ENCODE measurements at regions not wholly inside any gene's neighbourhood (a gene's known extent, or its start where the extent isn't known, plus 50 kb on each side); places are given as distances from the start of the nearest gene placed in this dataset.

GRCh38 chr11:103744496-103745153 lies 291.8 kb upstream of the DDI1 start:
- H3K9me2 ChIP-seq (ENCODE audit: insufficient read depth, low read length), result no peaks in the 10 kb centered on the region
- H3K9ac ChIP-seq (ENCODE audit: low read length), result no peak overlapping the region
- peaks cover 6% of the 10 kb centered on the region for H3K9me3 ChIP-seq (ENCODE audit: low read length)
- no peaks in the 10 kb centered on the region for H3K36me3 ChIP-seq (ENCODE audit: insufficient read depth, low read length)
- H3K27me3 ChIP-seq (ENCODE audit: insufficient read depth, low read depth, low read length), result no peaks in the 10 kb centered on the region
- no peaks in the 10 kb centered on the region for H3K79me2 ChIP-seq (replicated peaks; ENCODE audit: insufficient read depth, low read length)
- no peak overlapping the region for H3K4me3 ChIP-seq (ENCODE audit: low read length)
- TF ChIP-seq MXI1 (conservative IDR thresholded peaks at IDR 0.05; ENCODE audit: poor library complexity, severe bottlenecking), result no peak
- TF ChIP-seq SMC3 (conservative IDR thresholded peaks at IDR 0.05; ENCODE audit: poor library complexity), result no peak
- TF ChIP-seq CTCF (IDR thresholded peaks at IDR 0.05; ENCODE audit: poor library complexity, severe bottlenecking), result no peak
- no peak for TF ChIP-seq POLR2AphosphoS5 (IDR thresholded peaks at IDR 0.05)
- no peak for TF ChIP-seq EZH2 (IDR thresholded peaks at IDR 0.05; ENCODE audit: borderline replicate concordance, insufficient read depth, low read length, poor library complexity, severe bottlenecking)
- no peak for TF ChIP-seq TAF1 (IDR thresholded peaks at IDR 0.05; ENCODE audit: low read depth)
- TF ChIP-seq RAD21 (conservative IDR thresholded peaks at IDR 0.05), result no peak
- TF ChIP-seq REST (IDR thresholded peaks at IDR 0.05; ENCODE audit: borderline replicate concordance), result no peak
- no peak for TF ChIP-seq EP300 (conservative IDR thresholded peaks at IDR 0.05; ENCODE audit: poor library complexity, severe bottlenecking)
- no peaks in the 10 kb centered on the region for H3F3A ChIP-seq (ENCODE audit: insufficient read depth, low read length, poor library complexity, severe bottlenecking)
- H3K27ac ChIP-seq (ENCODE audit: low read length), result no peak overlapping the region
- no peaks in the 10 kb centered on the region for H4K20me1 ChIP-seq (ENCODE audit: insufficient read depth)
- no peak overlapping the region for H3K4me2 ChIP-seq (ENCODE audit: low read length)
- H2AFZ ChIP-seq (ENCODE audit: low read depth, low read length), result no peak overlapping the region

DNA sequence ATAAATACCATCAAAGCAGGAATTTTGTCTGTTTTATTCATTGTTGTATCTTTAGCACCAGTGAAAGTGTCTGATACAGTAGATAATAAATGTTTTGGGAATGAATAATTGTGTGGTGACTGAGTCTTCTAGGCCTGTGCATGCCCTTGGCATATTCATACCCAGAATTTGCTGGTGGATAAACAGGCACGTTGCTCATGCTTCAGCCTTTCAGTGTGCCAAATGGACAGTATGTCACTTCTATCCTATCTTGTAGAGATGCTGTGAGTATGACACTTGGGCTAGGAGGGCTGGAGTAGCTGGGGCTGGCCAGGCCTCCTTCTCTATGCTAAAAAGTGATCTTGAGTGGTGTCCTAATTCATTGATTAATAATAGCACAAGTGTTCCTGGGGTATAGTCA lies 287.3 kb upstream of the DDI1 start:
- no peak overlapping the region for H3K4me3 ChIP-seq (ENCODE audit: low read length)
- no peak overlapping the region for H3K9ac ChIP-seq (ENCODE audit: low read length)

More for the DNA sequence above, 287.3 kb upstream of the DDI1 start:
- Histone ChIP-seq H2AFZ (ENCODE audit: low read depth, low read length) (no peak overlapping the region), H3K27me3 (ENCODE audit: insufficient read depth, low read depth, low read length) (no peaks in the 10 kb centered on the region), H3K9me3 (ENCODE audit: low read length) (peaks cover 6% of the 10 kb centered on the region), H4K20me1 (ENCODE audit: insufficient read depth) (no peaks in the 10 kb centered on the region), H3K4me2 (ENCODE audit: low read length) (no peak overlapping the region), H3K79me2 (replicated peaks; ENCODE audit: insufficient read depth, low read length) (no peaks in the 10 kb centered on the region), H3K9me2 (ENCODE audit: insufficient read depth, low read length) (no peaks in the 10 kb centered on the region), H3F3A (ENCODE audit: insufficient read depth, low read length, poor library complexity, severe bottlenecking) (no peaks in the 10 kb centered on the region), H3K36me3 (ENCODE audit: insufficient read depth, low read length) (no peaks in the 10 kb centered on the region), H3K27ac (ENCODE audit: low read length) (no peak overlapping the region)
- TF ChIP-seq SMC3 (conservative IDR thresholded peaks at IDR 0.05; ENCODE audit: poor library complexity) (no peak), POLR2AphosphoS5 (IDR thresholded peaks at IDR 0.05) (no peak), EP300 (conservative IDR thresholded peaks at IDR 0.05; ENCODE audit: poor library complexity, severe bottlenecking) (no peak), TAF1 (IDR thresholded peaks at IDR 0.05; ENCODE audit: low read depth) (no peak), REST (IDR thresholded peaks at IDR 0.05; ENCODE audit: borderline replicate concordance) (no peak), RAD21 (conservative IDR thresholded peaks at IDR 0.05) (no peak), EZH2 (IDR thresholded peaks at IDR 0.05; ENCODE audit: borderline replicate concordance, insufficient read depth, low read length, poor library complexity, severe bottlenecking) (no peak), CTCF (IDR thresholded peaks at IDR 0.05; ENCODE audit: poor library complexity, severe bottlenecking) (no peak), MXI1 (conservative IDR thresholded peaks at IDR 0.05; ENCODE audit: poor library complexity, severe bottlenecking) (no peak)
